SHP77 (cell line): ENCODE measurements at regions not wholly inside any gene's neighbourhood (a gene's known extent, or its start where the extent isn't known, plus 50 kb on each side); places are given as distances from the start of the nearest gene placed in this dataset.

ENCODE experiments used
- DNase-seq, 2 experiments: peaks; one replicate each; lab custom pipeline; 2025; lab: John Stamatoyannopoulos, UW

GRCh38 chr12:97924122-97924521, 461.5 kb downstream of the RMST start:
- no peak for DNase-seq

- no peak for DNase-seq
Observed at GRCh38 chr12:97927977-97928376, 465.4 kb downstream of the RMST start.

GRCh38 chr12:97936165-97936564, 473.6 kb downstream of the RMST start:
- no peak for DNase-seq

DNA sequence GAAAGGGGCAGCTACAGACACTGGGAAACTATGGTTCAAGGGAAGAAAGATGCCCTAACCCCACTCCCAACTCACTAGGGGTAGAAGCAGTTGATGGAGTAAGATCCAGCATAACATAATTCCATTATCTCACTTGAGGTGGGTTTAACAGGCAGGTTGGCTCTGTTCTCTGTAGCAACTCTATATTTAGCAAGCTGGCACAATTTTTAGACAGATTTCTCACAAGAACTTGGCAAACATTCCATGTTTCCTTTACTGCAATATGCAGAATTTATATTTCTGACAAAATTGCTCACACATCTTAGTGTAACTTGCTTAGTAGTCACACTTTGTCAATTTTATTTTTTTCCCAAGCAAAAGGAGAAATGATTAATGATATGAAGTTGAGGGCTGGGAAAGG, 475.4 kb downstream of the RMST start:
- no peak for DNase-seq

- no peak for DNase-seq
Observed at GRCh38 chr12:97939156-97939555, 476.6 kb downstream of the RMST start.

- DNase-seq: no peak
Observed at GRCh38 chr12:97940105-97940504, 477.5 kb downstream of the RMST start.

DNA sequence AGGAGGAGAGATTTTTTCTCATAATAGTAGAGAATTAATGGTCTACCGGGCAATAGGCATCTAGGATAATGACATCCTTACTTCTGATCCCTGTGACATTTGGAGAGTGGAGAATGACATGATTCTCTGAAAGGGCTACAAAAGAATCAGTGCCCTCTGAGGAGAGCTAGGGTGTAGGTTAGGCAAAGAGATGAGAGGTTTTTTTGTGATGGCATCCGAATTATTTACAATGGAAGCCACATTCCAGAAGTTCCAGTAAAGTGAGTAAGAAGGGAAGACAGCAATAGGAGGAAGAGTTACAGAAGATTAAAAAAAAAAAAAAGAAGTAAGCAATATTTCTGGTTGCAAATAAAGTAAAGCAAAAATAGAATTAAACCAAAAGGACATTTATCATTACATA, 478.0 kb downstream of the RMST start:
- DNase-seq: no peak

DNA sequence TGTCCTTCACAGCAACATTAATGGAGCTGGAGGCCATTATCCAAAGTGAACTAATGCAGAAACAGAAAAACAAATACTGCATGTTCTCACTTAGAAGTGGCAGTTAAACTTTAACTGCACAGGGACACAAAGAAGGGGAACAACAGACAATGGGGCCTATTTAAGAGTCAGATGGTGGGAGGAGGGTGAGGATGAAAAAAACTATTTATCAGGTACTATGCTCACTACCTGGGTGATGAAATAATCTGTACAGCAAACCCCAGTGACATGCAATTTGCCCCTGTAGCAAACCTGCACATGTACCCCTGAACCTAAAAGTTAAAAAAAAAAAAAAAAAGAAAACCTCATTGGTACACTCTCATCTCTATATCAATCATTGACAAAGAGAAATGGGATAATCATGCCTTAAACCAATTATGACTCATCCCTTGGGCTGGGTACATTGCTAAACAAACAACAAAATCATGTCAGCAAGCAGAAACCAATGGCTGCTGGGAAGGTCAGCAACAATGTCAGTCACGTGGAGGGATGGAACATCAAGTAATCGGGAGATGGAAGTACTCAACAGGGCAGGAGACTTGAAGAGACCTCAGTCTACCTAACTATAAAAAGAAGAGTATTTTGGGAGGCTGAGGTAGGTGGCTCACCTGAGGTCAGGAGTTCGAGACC, 479.2 kb downstream of the RMST start:
- no peak for DNase-seq

GRCh38 chr12:97943359-97943758, 480.8 kb downstream of the RMST start:
- DNase-seq: no peak

DNA sequence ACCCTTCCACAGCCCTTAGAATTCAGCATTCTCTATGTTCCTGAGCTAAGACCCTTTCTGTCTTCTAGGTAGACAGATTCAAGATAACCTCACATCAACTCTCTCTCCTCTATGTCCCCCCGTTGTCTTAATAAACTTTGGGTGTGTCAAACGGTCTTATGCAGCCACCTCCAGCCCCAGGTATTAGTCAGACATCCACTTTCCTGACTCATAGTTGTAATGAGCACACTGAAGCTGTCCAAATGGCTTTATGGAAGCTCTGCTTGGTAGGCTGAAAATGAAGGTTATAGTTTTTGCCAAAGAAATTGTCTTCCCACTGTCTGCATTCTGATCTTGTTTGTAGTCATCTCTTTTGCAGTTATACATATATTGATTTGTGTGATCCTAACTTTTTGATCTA, 482.0 kb downstream of the RMST start:
- DNase-seq: no peak

- no peak for DNase-seq
Observed at GRCh38 chr12:97946701-97947100, 484.1 kb downstream of the RMST start.

GRCh38 chr12:97948591-97948990, 486.0 kb downstream of the RMST start:
- no peak for DNase-seq

DNA sequence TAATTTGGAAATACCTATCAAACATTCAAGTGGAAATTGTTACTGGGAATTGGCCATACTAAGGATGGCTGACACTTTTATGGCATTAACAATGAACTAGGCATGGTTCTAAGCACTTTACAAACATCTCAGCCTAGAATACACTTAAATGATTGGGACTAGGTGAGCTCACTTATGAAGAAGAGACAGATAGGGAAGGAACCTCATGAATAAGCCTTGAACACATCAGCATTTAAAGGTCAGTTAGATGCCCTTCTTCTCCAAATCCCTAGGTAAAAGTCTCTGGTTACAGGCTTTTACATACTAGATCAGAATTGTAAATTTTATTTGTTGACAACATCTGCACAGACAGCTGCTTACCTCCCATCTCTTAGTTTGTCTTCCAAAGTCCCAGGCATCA, 488.6 kb downstream of the RMST start:
- no peak for DNase-seq

DNA sequence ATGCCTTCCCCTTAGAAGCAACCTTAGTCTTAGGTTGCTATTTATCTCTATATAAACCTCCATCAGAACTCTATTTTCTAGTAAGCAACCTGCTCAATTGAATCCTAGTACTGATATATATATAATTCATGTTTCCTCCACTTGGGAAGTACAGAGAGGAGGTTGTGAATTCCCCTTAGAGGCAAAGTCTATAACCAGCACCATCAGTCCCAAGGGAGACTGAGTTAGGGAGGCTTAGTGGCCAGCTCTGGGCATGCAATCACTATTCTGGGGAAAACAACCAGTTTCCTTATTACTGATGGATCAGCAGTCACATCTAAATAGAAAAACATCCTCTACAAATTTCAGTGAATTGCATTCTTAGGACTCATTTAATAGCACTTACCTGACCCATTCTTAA, 489.1 kb downstream of the RMST start:
- DNase-seq: no peak

GRCh38 chr12:97957109-97957508, 494.5 kb downstream of the RMST start:
- no peak for DNase-seq

DNA sequence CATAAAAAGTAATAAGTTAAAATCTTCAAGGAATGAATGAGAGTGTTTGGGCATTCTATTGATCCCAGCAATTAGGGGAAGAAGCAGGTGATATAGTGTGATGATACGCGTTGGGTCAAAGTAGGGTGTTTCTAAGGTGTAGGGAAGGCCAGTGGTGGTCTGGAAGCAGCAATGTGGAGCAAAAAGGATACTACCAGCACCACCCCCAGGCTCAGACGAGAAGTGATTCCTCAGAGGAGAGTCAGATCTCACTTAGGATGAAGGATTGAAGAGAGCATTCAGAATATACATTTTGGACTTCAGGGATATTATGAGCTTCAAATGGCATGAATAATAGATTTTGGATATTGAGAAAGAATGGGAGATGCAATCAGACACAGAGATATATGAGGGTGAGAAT, 497.6 kb downstream of the RMST start:
- no peak for DNase-seq

DNA sequence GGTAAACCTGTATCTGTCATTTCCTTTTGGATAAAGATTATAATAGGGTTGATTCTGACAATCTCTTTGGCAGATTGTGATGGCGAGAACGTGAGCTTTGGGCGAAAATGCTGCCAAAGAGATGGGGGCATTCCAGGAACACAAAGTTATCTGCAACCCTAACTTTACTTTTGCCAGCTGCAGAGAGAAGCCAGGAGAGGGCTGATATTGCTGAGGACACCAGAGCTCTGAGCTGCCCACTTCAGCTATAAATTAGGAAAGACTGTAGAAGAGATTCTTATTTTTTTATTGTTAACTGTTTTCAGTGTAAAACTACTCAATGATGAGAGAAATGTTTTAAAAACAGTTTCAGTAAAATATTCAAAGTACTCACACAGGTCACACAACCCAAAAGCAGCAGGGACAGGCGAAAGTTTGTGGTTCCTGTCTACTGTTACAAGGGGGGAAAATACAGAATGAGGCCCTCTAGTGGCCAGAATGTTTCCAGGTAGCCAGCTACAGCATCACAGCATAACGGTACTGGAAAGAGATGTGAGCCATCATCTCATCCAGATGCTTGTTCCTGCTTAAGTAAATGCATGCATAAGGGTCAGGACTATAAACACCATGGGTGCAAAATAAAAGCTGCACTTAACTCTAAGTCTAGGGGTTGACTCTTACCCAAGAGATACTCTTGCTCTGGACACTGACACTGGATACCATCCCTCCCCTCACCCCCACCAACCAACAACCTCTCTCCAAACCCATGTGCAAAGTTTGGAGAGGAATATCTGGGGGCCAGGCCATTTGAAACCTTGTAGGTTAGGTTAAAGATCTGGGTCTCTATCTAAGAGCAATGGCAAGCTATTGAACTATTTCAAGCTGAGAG, 498.4 kb downstream of the RMST start:
- peak; percentile 8 to 48 for DNase-seq

DNA sequence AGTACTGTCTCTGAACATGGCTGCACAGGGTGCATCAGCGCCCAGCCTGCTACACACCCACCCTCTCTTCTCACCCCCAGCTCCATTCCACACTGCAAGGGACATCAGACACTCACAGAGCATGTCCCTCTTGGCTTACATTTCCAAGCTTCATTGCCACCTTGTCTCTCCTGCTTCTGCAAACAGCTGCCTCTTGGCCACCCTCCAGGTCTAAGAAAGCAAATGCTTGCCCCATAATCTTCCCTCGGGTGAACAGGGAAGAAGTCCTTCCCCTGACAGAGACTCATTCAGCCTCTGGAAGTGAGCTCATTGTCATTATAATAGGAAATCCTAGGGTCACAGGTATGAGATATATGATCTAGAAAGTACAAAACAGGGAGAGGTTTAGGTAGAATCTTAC, 505.2 kb downstream of the RMST start:
- peak in 1 of 2 experiments; percentile 18 for DNase-seq

DNA sequence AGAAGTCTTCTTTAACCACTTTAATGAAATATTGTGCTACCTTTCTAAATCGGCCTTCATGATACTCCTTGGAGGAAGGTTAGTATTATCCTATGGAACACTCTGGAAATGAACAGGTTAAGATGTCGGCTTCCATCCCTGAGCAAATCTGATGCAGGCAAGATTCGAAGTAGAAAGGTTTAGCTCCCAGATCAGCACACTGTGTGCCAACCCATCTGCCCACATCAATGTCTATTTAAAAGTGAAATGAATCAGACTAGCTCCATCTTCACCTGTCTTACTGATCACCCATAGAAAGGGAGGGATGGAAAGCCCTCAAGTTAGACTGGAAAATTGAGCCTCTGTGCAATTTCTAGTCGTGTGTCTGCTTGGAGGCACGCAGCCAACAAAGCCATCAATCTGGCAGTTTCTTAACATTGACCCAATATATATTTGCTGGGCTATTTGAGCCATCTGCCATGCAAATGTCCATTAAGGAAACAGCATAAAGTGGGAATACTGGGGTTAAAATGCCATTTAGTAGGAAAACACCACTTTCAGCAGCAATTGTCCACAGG, 506.1 kb downstream of the RMST start:
- DNase-seq: peak in 1 of 2 experiments; percentile 35

DNA sequence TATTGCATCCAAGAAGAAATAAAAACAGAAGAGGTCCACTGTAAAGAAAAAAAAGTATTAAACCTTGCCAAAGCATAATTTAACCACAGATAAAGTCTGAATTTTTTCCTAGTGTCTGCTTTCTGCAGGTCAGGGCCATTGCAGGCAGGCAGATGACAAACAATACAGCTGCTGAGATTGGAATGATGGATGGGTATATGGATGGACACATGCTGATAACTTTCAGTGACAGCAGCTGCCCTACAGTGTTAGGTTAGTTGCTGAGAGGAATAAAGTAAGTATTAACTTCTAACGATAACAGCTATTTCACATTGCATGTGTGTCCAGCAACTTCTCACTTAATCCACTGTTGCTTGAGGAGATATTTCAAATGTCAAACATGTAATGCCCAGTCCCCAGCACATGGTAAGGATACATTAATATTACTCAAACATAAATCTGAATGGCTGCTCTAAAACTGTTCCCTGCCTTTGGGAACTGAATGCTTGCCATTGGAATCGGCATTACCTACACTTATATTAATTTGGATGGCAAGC, 515.3 kb downstream of the RMST start:
- no peak for DNase-seq

DNA sequence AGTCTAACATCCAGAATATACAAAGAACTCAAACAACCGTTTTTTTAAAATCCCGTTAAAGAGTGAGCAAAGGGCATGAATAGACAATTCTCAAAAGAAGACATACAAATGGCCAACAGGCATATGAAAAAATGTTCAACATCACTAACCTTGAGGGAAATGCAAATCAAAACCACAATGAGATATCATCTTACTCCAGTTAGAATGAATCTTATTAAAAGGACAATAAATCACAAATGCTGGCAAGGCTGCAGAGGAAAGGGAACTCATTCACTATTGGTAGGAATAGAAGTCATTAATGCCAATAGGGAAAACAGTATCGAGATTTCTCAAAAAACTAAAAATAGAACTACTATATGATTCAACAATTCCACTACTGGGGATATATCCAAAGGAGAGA, 520.1 kb downstream of the RMST start:
- no peak for DNase-seq

GRCh38 chr12:97983796-97984195, 521.2 kb downstream of the RMST start:
- DNase-seq: no peak

- DNase-seq: no peak
Observed at GRCh38 chr12:97984436-97984835, 521.8 kb downstream of the RMST start.
